ENCODE measurements at regions not wholly inside any gene's neighbourhood (a gene's known extent, or its start where the extent isn't known, plus 50 kb on each side); places are given as distances from the start of the nearest gene placed in this dataset.
"Not testable (repeated sequence)": the region's sequence is repeated elsewhere in the genome, so short reads cannot be mapped to it uniquely, and the experiment has no call there.

- H3K4me3 ChIP-seq (ENCODE audit: low read depth, low read length) = no peak overlapping the region
- no peak for DNase-seq (ENCODE audit: low read depth)
- TF ChIP-seq, protein P1, sequence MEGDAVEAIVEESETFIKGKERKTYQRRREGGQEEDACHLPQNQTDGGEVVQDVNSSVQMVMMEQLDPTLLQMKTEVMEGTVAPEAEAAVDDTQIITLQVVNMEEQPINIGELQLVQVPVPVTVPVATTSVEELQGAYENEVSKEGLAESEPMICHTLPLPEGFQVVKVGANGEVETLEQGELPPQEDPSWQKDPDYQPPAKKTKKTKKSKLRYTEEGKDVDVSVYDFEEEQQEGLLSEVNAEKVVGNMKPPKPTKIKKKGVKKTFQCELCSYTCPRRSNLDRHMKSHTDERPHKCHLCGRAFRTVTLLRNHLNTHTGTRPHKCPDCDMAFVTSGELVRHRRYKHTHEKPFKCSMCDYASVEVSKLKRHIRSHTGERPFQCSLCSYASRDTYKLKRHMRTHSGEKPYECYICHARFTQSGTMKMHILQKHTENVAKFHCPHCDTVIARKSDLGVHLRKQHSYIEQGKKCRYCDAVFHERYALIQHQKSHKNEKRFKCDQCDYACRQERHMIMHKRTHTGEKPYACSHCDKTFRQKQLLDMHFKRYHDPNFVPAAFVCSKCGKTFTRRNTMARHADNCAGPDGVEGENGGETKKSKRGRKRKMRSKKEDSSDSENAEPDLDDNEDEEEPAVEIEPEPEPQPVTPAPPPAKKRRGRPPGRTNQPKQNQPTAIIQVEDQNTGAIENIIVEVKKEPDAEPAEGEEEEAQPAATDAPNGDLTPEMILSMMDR (IDR thresholded peaks at IDR 0.05; ENCODE audit: low read depth, low read length, missing control alignments) = no peak
Measured at GRCh38 chr13:87536899-87537298, 134.3 kb upstream of the SLITRK5 start.

DNA sequence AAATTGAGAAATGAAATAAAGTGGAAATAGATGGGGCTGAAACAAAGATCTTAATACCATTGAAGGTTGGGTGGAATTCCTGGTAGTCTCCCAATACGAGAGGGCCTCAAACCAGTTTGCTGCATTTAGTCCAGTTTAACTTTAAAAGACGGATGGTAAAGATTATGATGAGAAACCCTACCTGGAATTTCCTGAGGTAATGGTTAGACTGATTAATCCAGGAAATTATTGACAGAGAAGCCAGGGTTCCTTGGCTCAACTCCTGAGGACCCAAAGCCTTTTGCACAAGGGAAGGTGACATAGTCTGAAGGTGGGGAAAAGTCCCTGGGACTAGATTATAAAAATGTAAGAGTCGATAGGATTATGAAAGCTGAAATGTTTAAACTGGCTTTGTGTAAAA, 133.2 kb upstream of the SLITRK5 start:
- no peak for DNase-seq (ENCODE audit: low read depth)
- TF ChIP-seq, protein P1 (IDR thresholded peaks at IDR 0.05; ENCODE audit: low read depth, low read length, missing control alignments) = no peak
- no peak overlapping the region for H3K4me3 ChIP-seq (ENCODE audit: low read depth, low read length)

- TF ChIP-seq, protein P1 (IDR thresholded peaks at IDR 0.05; ENCODE audit: low read depth, low read length, missing control alignments) = no peak
- no peak overlapping the region for H3K4me3 ChIP-seq (ENCODE audit: low read depth, low read length)
- no peak for DNase-seq (ENCODE audit: low read depth)
Measured at GRCh38 chr13:87538366-87539052, 132.7 kb upstream of the SLITRK5 start.

DNA sequence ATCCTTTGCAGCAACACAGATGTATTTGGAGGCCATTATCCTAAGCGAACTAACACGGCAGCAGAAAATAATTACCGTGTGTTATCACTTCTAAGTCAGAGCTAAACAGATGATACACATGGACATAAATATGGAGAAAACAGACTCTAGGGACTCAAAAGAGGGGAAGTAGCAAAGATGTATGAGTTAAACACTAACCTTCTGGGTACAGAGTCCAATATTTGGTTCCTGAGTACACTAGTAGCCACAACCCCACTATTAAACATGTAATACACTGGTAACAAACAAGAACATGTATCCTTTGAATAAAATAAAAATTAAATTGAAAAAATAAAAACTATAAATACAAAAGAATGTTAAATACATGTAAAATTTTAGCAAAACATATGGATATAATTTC, 118.0 kb upstream of the SLITRK5 start:
- TF ChIP-seq, protein P1 (IDR thresholded peaks at IDR 0.05; ENCODE audit: low read depth, low read length, missing control alignments) = no peak
- H3K4me3 ChIP-seq (ENCODE audit: low read depth, low read length) = no peak overlapping the region
- no peak for DNase-seq (ENCODE audit: low read depth)

- DNase-seq (ENCODE audit: low read depth) = no peak
- TF ChIP-seq, protein P1 (IDR thresholded peaks at IDR 0.05; ENCODE audit: low read depth, low read length, missing control alignments) = no peak
- H3K4me3 ChIP-seq (ENCODE audit: low read depth, low read length) = no peak overlapping the region
Measured at GRCh38 chr13:87554045-87554444, 117.1 kb upstream of the SLITRK5 start.

DNA sequence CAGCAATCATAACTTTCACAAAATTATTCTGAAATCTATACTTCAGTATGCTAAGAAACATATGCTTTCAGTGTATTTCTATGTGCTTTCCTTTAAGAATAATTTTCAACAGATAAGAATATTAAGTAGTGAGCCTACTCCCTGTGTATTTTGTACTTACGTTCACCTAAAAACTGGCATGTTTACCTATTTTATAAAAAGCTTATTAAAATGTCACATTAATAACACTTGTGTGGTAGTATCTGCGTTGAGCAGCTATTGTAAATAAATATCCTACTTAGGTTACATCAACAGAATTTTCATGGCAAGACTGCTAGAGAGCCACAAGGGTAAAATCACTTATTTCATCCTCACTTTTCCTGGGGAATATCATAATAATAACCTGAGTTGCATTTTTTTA, 113.4 kb upstream of the SLITRK5 start:
- no peak overlapping the region for H3K4me3 ChIP-seq (ENCODE audit: low read depth, low read length)
- TF ChIP-seq, protein P1 (IDR thresholded peaks at IDR 0.05; ENCODE audit: low read depth, low read length, missing control alignments) = no peak
- no peak for DNase-seq (ENCODE audit: low read depth)

DNA sequence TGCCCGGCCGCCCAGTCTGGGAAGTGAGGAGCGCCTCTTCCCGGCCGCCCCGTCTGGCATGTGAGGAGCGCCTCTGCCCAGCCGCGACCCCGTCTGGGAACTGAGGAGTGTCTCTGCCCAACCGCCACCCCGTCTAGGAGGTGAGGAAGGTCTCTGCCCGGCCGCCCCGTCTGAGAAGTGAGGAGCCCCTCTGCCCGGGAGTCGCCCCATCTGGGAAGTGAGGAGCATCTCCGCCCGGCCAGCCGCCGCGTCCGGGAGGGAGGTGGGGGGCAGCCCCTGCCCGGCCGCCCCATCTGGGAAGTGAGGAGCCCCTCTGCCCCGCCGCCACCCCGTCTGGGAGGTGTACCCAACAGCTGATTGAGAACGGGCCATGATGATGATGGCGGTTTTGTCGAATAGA, 109.6 kb upstream of the SLITRK5 start:
- not testable (repeated sequence) for H3K4me3 ChIP-seq (ENCODE audit: low read depth, low read length); DNase-seq (ENCODE audit: low read depth)
